Tibial nerve (tissue), 3 donors: ENCODE measurements at regions not wholly inside any gene's neighbourhood (a gene's known extent, or its start where the extent isn't known, plus 50 kb on each side); places are given as distances from the start of the nearest gene placed in this dataset.

ENCODE experiments used
- POLR2A ChIP-seq, 2 donors: fragments of 450-650 bp; IDR thresholded peaks; one replicate each; pipeline ENCODE4 v1.6.1; 2017; ENCODE audit warnings: antibody characterized with exemption in 2 of 2, mild to moderate bottlenecking in 2 of 2, moderate library complexity in 2 of 2
- TF ChIP-seq, protein P1 (sequence below), 5 experiments: fragments of 200-600 bp in 3 of 5; fragments of 450-650 bp in 2 of 5; sonication (generic) in 3 of 5; IDR thresholded peaks; one replicate each; pipeline ENCODE4 v1.5.1; 2016 to 2019; ENCODE audit warnings: antibody characterized with exemption in 5 of 5, mild to moderate bottlenecking in 3 of 5, moderate library complexity in 2 of 5

DNA sequence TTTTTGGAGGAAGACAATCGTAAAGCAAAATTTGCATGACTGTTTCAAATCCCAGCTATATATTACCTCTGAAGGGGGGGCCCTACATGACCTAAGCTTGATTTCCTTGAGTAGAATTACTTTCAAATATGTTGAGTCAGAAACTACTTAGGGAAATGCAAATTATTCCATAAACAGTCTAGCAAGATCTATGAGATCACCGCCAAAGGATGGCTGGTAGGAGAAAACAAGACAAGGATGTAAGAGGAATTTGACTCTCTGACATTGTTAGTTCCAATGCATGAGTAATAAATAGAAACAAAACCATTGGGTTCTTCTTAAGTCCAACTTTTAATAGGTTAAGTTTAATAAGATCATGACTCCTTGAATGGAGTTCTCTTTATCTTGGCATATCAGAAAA is 561.4 kb downstream of the CDY2B start:
- TF ChIP-seq, protein P1, sequence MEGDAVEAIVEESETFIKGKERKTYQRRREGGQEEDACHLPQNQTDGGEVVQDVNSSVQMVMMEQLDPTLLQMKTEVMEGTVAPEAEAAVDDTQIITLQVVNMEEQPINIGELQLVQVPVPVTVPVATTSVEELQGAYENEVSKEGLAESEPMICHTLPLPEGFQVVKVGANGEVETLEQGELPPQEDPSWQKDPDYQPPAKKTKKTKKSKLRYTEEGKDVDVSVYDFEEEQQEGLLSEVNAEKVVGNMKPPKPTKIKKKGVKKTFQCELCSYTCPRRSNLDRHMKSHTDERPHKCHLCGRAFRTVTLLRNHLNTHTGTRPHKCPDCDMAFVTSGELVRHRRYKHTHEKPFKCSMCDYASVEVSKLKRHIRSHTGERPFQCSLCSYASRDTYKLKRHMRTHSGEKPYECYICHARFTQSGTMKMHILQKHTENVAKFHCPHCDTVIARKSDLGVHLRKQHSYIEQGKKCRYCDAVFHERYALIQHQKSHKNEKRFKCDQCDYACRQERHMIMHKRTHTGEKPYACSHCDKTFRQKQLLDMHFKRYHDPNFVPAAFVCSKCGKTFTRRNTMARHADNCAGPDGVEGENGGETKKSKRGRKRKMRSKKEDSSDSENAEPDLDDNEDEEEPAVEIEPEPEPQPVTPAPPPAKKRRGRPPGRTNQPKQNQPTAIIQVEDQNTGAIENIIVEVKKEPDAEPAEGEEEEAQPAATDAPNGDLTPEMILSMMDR (IDR thresholded peaks at IDR 0.05) = no peak
- TF ChIP-seq POLR2A (IDR thresholded peaks at IDR 0.05) = no peak
